ENCODE measurements at regions not wholly inside any gene's neighbourhood (a gene's known extent, or its start where the extent isn't known, plus 50 kb on each side); places are given as distances from the start of the nearest gene placed in this dataset.

DNA sequence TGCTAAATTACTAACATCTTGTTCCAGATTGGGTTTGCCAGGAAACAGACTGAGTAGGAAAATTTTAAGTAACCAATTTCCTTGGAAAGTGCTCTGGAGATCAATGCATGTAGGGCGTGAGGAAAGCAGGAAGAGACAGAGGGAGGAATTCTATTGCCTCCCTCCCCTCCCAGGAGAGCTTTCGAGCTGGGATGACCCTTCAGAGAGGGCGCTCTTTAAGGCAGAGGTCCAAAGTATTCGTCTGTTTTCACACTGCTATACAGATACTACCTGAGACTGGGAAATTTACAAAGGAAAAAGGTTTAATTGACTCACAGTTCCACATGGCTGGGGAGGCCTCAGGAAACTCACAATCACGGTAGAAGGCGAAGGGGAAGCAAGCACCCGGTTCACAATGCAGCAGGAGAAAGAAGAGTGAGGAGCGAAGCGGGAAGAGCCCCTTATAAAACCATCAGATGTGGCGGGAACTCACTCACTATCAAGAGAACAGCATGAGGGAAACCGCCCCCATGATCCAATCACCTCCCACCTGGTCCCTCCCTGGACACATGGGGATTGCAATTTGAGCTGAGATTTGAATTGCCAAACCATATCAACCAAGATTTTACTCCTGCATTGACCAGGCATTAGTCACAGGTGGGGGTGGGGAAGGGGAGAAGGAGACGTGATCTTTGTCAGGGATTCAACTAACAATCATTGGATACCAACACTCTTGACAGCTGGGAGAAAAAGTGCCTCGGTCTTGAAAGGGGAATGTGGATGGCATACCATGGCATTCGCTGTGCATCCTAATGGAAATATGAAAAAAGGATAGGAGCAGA lies 63.8 kb downstream of the SLITRK2 start:
- Histone ChIP-seq H4K20me1 (ENCODE audit: control insufficient read depth, insufficient read depth, low read depth, low read length) (no peaks in the 10 kb centered on the region), H3K4me1 (ENCODE audit: control insufficient read depth, low read length) (no peaks in the 10 kb centered on the region), H3K79me2 (ENCODE audit: control insufficient read depth, low read length) (no peaks in the 10 kb centered on the region), H3F3A (ENCODE audit: control insufficient read depth, insufficient read depth) (no peaks in the 10 kb centered on the region), H3K27me3 (ENCODE audit: control insufficient read depth, low read length) (no peaks in the 10 kb centered on the region), H3K27ac (ENCODE audit: low read depth, low read length) (no peak overlapping the region), H3K9me2 (replicated peaks; ENCODE audit: control insufficient read depth, low read length) (no peaks in the 10 kb centered on the region), H3K4me3 (ENCODE audit: low read length) (no peak overlapping the region), H3K4me2 (ENCODE audit: low read length) (no peak overlapping the region), H3K9me3 (ENCODE audit: control insufficient read depth, insufficient read depth, low read length) (no peaks in the 10 kb centered on the region), H3K36me3 (ENCODE audit: control insufficient read depth, low read length) (no peaks in the 10 kb centered on the region)
- TF ChIP-seq CTCF (IDR thresholded peaks at IDR 0.05; ENCODE audit: low read depth, low read length, poor library complexity, severe bottlenecking), result no peak
- TF ChIP-seq EZH2phosphoT487 (IDR thresholded peaks at IDR 0.05; ENCODE audit: borderline replicate concordance, low read length), result no peak

GRCh38 chrX:145886469-145886868 lies 68.8 kb downstream of the SLITRK2 start:
- no peaks in the 10 kb centered on the region for H4K20me1 ChIP-seq (ENCODE audit: control insufficient read depth, insufficient read depth, low read depth, low read length)
- no peaks in the 10 kb centered on the region for H3K36me3 ChIP-seq (ENCODE audit: control insufficient read depth, low read length)
- TF ChIP-seq CTCF (IDR thresholded peaks at IDR 0.05; ENCODE audit: low read depth, low read length, poor library complexity, severe bottlenecking) (no peak), EZH2phosphoT487 (IDR thresholded peaks at IDR 0.05; ENCODE audit: borderline replicate concordance, low read length) (no peak)
- H3K4me1 ChIP-seq (ENCODE audit: control insufficient read depth, low read length), result no peaks in the 10 kb centered on the region
- H3K27me3 ChIP-seq (ENCODE audit: control insufficient read depth, low read length), result no peaks in the 10 kb centered on the region
- H3K4me3 ChIP-seq (ENCODE audit: low read length), result no peak overlapping the region
- H3K9me2 ChIP-seq (replicated peaks; ENCODE audit: control insufficient read depth, low read length), result no peaks in the 10 kb centered on the region
- no peak overlapping the region for H3K4me2 ChIP-seq (ENCODE audit: low read length)
- H3K27ac ChIP-seq (ENCODE audit: low read depth, low read length), result no peak overlapping the region
- no peaks in the 10 kb centered on the region for H3K9me3 ChIP-seq (ENCODE audit: control insufficient read depth, insufficient read depth, low read length)
- no peaks in the 10 kb centered on the region for H3F3A ChIP-seq (ENCODE audit: control insufficient read depth, insufficient read depth)
- no peaks in the 10 kb centered on the region for H3K79me2 ChIP-seq (ENCODE audit: control insufficient read depth, low read length)

- H3K27ac ChIP-seq (ENCODE audit: low read depth, low read length), result no peak overlapping the region
- H3K4me3 ChIP-seq (ENCODE audit: low read length), result no peak overlapping the region
- no peaks in the 10 kb centered on the region for H3K9me2 ChIP-seq (replicated peaks; ENCODE audit: control insufficient read depth, low read length)
- H3K79me2 ChIP-seq (ENCODE audit: control insufficient read depth, low read length), result no peaks in the 10 kb centered on the region
- no peak for TF ChIP-seq EZH2phosphoT487 (IDR thresholded peaks at IDR 0.05; ENCODE audit: borderline replicate concordance, low read length)
- no peaks in the 10 kb centered on the region for H3K36me3 ChIP-seq (ENCODE audit: control insufficient read depth, low read length)
- no peak overlapping the region for H3K4me2 ChIP-seq (ENCODE audit: low read length)
- no peaks in the 10 kb centered on the region for H3K27me3 ChIP-seq (ENCODE audit: control insufficient read depth, low read length)
- H3F3A ChIP-seq (ENCODE audit: control insufficient read depth, insufficient read depth), result no peaks in the 10 kb centered on the region
- H3K9me3 ChIP-seq (ENCODE audit: control insufficient read depth, insufficient read depth, low read length), result no peaks in the 10 kb centered on the region
- H4K20me1 ChIP-seq (ENCODE audit: control insufficient read depth, insufficient read depth, low read depth, low read length), result no peaks in the 10 kb centered on the region
- no peaks in the 10 kb centered on the region for H3K4me1 ChIP-seq (ENCODE audit: control insufficient read depth, low read length)
Measured at GRCh38 chrX:145910017-145910416, 92.4 kb downstream of the SLITRK2 start.

DNA sequence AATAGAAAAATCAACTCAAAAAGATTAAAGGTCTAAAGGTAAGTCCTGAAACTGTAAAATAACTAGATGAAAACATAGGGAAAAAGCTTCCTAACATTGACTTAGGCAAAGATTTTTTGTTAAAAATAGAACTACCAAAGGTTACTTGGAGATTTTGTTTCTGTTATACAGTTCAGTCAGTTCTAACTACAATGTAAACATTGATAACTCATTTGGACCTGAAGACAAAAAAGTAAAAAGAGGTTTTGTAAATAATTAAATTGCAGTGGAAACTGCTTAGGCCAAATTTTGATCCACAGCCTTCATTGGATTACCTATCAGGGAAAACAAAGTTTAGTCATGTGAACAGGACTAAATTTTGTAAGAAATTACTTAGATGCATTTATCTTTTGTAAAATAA lies 101.8 kb downstream of the SLITRK2 start:
- no peaks in the 10 kb centered on the region for H4K20me1 ChIP-seq (ENCODE audit: control insufficient read depth, insufficient read depth, low read depth, low read length)

More for the DNA sequence above, 101.8 kb downstream of the SLITRK2 start:
- no peaks in the 10 kb centered on the region for H3K9me3 ChIP-seq (ENCODE audit: control insufficient read depth, insufficient read depth, low read length)
- TF ChIP-seq CTCF (IDR thresholded peaks at IDR 0.05; ENCODE audit: low read depth, low read length, poor library complexity, severe bottlenecking), result no peak
- no peak for TF ChIP-seq EZH2phosphoT487 (IDR thresholded peaks at IDR 0.05; ENCODE audit: borderline replicate concordance, low read length)
- no peaks in the 10 kb centered on the region for H3K79me2 ChIP-seq (ENCODE audit: control insufficient read depth, low read length)
- no peaks in the 10 kb centered on the region for H3K36me3 ChIP-seq (ENCODE audit: control insufficient read depth, low read length)
- no peaks in the 10 kb centered on the region for H3K27me3 ChIP-seq (ENCODE audit: control insufficient read depth, low read length)
- no peak overlapping the region for H3K4me2 ChIP-seq (ENCODE audit: low read length)
- no peaks in the 10 kb centered on the region for H3F3A ChIP-seq (ENCODE audit: control insufficient read depth, insufficient read depth)
- no peak overlapping the region for H3K4me3 ChIP-seq (ENCODE audit: low read length)
- H3K4me1 ChIP-seq (ENCODE audit: control insufficient read depth, low read length), result no peaks in the 10 kb centered on the region
- no peak overlapping the region for H3K27ac ChIP-seq (ENCODE audit: low read depth, low read length)
- H3K9me2 ChIP-seq (replicated peaks; ENCODE audit: control insufficient read depth, low read length), result no peaks in the 10 kb centered on the region
